ENCODE measurements at regions not wholly inside any gene's neighbourhood (a gene's known extent, or its start where the extent isn't known, plus 50 kb on each side); places are given as distances from the start of the nearest gene placed in this dataset.
"Not testable (repeated sequence)": the region's sequence is repeated elsewhere in the genome, so short reads cannot be mapped to it uniquely, and the experiment has no call there.

DNA sequence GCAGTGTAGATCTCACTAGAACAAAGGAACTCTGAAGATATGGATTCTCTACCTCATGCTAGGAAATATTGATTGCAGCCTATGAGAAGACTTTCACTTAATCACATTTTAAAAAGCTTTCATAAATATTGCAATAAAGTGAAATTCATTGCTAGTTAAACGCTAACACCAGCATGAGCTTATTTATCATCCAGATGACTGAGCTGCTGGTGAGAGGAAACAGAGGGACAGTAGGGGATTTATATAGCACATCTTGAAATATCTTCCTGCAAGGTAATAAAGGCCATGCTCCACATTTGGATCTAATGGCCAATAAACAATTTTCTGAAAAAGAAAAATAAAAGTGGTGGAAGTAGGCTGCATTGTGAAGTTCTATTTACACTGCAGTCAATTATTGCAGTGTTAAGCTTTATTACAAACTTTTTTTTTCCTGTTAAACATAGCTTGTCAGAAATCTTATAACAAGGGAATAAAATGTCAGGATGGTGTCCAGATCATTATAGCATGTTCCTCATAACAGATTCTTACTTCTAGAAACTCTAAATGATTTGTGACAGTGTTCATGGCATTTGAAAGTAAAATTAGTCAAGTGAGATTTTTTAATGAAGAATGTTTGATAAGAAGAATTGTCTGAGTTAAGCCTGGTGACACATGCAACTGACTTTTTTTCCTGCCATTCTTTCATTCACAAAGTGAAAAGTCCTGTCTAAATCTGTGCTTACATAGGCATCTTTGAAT, 342.6 kb downstream of the DMAC1 start:
- DNase-seq: no peak

- DNase-seq: no peak
Measured at GRCh38 chr9:7456377-7456776, 343.2 kb downstream of the DMAC1 start.

- no peak for DNase-seq
Measured at GRCh38 chr9:7454624-7455023, 345.0 kb downstream of the DMAC1 start.

DNA sequence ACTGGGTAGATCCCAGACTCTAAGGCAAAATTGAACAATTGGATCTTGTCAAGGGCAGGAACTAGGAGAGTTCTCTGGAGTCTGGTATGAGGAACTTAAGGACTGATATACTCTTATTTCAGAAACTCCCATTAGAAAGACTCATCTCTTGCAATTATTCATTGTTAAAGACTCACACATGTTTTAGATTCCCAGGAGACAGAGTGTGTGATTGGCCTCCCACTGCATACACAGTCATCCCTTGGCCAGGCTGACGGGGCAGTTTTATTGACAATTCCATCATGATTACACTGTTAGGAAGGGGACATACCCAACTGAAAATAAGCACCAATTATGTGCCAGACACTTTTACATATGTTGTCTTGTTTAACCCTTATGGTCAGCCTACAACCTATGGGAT, 347.2 kb downstream of the DMAC1 start:
- DNase-seq: no peak

DNA sequence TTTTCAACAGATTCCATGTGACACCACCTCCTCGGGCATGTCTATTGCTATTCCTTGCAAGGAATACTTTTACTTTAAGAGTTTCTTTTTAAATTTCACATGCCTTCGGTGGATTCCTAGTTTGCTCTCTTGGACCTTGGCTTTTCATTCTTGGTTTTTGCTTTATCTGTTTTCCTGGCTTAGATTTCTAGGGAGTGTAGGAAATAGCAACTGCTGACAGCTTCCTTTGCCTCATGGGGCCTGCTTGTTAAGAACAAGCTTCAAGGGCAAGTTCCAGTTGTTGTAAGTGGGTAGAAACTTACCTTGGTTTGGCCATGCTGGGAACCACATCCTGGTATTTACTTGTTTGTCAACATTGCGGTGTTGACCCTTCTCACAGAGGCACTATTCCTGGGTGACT, 348.5 kb downstream of the DMAC1 start:
- no peak for DNase-seq

DNA sequence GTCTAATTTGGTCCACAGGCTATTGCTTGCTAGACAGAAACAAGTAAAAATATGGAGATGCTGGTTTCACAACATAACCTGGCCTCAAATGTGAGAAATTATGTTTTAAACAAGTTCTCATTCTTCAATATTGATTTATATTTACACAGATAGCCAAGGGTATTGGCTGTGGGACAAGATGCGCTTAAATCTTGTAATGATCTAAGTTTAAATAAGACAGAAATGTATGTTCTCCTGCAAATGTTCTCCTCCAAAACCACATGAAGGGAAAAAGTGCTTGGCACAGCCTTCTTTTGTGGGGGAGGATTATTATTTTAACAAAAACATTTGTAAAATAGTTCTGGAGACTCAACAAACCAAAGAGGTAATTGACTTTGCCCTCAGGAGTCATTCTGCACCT, 356.0 kb downstream of the DMAC1 start:
- DNase-seq: no peak

DNA sequence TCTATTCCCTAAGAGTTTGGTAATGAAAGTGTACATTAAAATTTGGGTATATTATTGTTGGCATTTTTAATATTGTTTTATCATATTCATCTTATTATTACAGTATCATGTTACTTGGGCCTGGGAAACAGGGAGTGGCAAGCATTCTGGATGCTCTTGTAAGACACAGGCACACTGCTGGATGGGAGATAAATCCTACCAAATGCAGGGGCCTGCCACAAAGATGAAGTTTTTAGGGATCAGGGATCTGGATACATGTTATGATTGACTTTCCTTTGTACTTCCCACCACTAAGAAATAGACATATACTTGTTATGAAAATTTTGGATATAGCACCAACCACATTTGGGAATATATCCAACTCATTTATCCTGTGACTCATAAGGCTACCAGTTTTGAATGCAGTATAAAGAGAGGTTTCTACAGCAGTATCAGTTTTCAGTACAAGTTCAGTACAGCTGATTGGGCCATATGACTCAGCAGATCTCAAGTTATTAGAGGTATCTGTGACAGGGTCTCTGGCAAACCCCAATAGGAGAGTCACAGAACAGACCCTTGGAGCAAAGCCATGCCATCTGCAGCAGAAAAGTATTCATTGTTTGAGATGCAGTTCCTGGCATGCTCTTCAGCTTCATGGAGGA, 360.1 kb downstream of the DMAC1 start:
- no peak for DNase-seq

- no peak for DNase-seq
Measured at GRCh38 chr9:7436754-7437153, 362.8 kb downstream of the DMAC1 start.

DNA sequence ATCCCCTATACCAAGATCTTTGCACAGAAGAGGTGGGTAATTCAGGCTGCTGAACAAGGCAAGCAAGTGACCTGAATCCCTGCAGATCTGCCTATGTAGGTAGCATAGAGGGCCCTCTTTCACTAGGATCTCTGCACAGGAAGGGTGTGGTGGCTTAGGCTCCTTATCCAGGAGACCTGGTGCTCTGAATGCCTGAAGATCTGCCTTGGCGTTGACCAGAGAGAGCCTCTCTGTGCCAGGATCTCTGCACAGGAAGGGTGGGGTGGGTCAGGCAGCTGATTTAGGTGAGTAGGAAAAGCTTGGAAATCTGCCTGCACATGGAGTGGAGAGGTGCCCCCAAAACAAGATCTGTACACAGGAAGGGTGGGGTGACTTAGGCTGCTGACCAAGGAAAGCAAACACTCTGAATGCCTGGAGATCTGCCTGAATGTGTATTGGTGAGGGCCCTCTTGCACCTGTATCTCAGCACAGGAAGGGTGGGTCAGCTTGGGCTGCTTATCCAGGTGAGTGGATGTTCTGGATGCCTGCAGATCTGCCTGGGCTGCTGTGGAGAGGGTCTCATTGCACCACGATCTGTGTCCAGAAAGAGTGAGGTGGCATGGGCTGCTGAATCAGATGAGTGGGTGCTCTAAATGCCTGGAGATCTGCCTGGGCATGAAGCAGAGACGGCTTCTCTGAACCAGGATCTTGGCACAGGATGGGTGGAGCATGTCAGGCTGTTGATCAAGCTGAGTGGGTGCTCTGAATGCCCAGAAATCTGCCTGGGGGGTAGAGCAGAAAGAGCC, 365.9 kb downstream of the DMAC1 start:
- no peak for DNase-seq

DNA sequence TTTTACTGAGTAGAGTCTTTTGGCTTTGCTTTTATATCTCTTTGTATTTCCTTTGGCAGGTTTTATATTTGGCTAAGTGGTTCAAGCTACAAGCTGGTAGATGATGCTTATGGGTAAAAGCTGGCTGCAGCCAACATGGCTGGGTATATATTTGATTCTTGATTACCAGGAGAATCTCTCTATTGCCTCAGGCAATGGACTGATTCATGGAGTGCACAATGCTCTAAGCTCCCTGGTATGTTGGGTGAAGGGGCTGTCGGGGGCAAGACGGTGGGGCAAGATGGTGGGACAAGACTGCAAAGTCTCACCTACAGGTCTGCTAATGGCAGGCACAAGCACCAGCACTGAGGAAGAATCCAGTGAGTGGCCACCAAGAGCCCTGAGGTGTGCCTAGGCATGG, 366.6 kb downstream of the DMAC1 start:
- DNase-seq: no peak

DNA sequence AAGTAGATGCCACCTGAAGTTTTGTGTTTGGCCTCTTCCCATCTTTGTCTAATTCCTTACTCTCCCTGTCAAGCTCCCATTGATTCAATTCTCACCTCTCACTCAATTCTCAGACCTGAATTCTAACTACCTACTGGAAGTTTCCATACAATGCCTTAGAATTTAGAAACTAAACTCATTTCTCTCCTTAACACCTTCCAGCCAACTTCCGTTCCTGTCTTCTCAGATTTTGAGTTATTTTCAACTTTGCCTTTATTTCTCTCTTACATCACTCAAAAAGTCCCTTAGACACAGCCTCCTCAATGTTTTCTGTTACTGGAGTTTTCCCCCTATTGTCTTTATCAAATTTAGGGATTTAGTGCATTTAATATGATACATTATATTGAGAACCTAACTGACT, 382.2 kb downstream of the DMAC1 start:
- DNase-seq: not testable (repeated sequence)

DNA sequence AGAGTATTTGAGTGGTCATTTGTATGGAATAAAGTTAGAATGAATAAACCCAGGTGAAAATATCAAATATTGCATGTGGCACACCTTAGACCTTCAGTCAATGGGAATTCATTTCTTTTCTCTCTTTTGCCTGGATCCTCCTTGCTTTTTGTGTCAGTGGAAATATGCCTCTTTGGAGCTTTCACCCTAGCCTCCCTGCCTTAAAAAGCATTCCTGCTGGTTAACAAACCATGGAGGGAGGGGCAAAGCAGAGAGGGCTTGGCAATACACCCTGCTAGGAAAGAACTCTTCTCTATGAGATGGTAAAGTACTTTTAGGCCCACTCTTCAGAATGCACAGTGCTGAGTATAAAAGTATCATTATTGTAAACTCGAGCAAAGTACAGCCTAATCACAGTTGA, 383.7 kb downstream of the DMAC1 start:
- DNase-seq: no peak

- DNase-seq: no peak
Measured at GRCh38 chr9:7408845-7409244, 390.7 kb downstream of the DMAC1 start.

DNA sequence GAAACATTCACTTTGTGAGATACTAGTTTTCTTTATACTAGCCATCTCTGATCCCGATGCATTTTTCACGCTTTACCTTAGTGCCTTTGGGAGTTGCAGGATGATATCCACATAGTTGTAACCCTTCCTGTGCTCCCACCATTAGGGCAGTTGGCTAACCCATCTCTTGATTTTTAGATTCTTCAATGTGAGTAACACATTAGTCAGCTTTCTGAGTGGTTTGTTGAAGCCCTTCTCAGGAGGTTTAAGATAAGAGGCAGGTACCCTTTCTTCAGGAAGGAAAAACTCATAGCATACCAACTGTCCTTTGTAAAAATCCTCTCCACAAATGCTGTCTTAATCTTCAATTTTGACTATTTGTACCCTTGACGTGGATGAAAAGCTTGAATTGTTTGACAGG, 392.3 kb downstream of the DMAC1 start:
- no peak for DNase-seq

DNA sequence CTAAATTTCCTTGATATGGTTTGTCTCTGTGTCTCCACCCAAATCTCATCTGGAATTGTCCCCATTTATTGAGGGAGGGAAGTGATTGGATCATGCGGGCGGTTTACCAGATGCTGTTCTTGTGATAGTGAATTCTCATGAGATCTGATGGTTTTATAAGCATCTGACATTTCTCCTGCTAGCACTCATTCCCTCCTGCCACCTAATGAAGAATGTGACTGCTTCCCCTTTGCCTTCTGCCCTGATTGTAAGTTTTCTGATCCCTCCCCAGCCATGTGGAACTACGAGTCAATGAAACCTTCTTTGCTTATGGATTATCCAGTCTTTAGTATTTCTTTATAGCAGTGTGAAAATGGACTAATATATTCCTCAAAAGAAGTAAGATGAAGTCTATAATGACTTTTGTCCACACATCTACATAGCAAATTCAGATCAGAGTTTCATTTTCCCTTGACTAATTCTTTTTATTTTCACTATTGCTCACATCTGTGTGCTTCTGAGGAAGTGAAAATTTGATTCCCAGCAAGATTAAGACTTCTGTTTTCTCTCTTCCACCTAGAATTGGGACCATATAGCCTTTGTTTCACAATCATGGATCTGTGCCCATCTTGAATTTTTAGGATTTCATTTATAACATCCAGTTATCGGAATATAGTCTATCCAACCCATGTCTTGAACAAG, 393.5 kb downstream of the DMAC1 start:
- no peak for DNase-seq

GRCh38 chr9:7403839-7404487, 395.6 kb downstream of the DMAC1 start:
- no peak for DNase-seq

- no peak for DNase-seq
Measured at GRCh38 chr9:7403028-7403389, 396.6 kb downstream of the DMAC1 start.

DNA sequence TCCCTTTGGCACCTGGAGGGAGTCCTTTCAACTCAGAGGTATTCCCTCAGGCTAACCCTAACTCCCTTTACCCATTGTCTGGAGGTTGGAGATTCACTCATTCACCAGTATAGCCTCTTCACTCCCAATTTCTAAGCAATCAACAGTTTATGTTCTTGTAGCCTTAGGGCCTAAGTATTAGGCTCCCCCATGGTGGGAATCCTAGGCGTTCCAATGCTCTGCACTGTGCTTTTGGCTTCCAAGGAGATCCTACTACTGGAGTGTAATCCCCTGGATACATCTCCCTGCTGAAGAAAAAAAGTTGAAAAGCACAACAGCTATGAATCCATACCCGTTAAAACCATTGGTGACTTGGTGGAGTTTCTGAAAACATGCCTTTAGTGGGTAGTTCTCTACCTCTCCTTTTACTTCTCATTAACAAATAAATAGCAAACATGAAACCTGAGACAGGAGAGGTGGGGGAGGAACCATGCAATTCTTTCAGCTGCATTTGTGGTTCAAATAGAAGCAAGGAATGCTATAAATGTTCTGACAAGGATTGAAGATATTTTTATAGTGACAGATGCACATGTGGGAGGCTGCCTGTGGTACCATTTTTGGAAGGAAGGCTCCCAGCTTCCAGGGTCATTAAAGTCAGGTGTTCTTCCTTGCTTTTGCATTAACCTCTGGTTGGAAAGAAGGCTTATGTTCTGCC, 397.1 kb downstream of the DMAC1 start:
- no peak for DNase-seq

GRCh38 chr9:7401116-7401515, 398.5 kb downstream of the DMAC1 start:
- DNase-seq: no peak

DNA sequence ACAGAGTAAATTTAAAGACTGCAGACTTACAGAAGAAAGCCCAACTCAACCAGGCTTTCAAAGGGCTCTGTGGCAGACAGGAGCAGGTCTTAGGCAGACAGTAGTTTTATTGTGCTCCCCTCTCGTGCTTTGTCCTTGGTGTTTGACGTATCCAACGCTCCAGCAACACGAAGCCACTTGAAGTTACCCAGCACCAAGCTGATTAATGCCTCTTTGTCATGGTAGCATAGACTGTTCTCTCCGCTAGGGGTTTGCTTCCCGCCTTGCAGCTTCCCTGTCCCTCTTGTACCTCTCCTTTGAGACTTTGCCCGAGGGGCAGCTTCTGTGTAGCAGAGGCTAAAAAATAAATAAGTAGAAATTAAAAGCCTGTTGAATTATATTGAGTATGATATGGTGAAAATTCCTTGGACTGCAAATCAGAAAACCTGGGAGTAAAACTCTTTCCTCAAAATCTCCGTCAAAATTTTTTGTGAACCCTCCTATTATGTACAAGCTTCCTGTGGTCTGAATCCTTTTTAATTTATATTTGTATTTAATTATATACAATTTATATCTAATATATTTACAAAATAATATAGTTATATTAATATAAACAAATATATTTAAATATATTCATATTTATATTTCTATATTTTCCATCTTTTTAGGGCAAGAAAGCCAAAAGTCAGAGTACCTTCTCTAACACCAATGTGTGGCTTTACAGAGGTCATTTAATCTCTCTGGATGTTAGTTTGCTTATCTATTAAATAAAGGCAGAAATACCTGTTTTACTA, 405.4 kb downstream of the DMAC1 start:
- no peak for DNase-seq

DNA sequence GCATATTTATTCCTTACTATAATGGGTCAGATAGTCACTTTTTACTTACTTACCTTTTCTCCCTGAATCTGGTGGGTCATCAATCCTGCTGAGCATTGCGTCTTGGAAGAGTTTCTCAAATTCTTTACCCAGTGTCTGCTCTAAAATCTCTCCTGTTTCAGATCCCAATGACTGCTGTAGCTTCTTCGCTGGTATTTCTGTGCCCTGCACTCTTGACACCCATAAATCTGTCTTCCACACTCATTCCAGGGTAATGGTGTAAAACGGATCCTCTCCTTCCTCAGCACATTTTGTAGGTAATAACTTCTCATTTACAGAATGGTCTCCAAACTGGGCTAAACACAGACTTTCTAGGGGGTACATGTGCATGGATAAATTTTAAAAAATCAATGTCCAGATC, 407.4 kb downstream of the DMAC1 start:
- DNase-seq: no peak

DNA sequence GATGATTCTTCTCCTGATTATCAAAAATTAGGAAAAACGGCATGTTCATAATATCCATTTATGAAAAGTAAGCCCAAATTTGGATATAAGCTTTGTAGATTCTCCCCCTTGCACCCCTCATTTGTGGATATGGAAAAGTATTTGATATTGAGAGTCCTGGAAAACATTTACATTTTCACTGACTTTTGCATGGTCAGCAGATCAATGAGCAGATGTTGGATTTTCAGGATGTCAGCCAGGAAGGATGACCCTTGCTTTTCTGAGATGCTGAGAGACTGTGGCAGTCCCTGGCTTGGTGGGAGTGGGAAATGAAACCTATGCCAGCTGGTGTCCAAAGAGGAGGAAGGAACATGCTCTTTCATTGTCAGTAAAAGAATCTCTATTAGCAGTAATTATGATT, 410.8 kb downstream of the DMAC1 start:
- DNase-seq: no peak

All from hematopoietic multipotent progenitor cell treated with erythropoietin and hydrocortisone succinate and interleukin-3 and kit ligand, for 4 days (in vitro differentiated cells).